ENCODE measurements at regions not wholly inside any gene's neighbourhood (a gene's known extent, or its start where the extent isn't known, plus 50 kb on each side); places are given as distances from the start of the nearest gene placed in this dataset.

- in situ Hi-C loops (cut with HindIII; ENCODE audit: low pct_ligation_motif_present, low sequenced_read_pairs), result no loop called here
- no peaks in the 10 kb centered on the region for H3K36me3 ChIP-seq (replicated peaks)
- DNase-seq, result no peak
- TF ChIP-seq CTCF (IDR thresholded peaks at IDR 0.05; ENCODE audit: low read depth, low read length, missing control alignments), result no peak
- H3K27ac ChIP-seq, result no peak overlapping the region
- H3K4me3 ChIP-seq (ENCODE audit: low read depth, low read length), result no peak overlapping the region
- no peaks in the 10 kb centered on the region for H3K27me3 ChIP-seq (replicated peaks)
Measured at GRCh38 chr15:96440978-96441377, 110.5 kb downstream of the NR2F2 start.

- Histone ChIP-seq H3K27me3 (replicated peaks) (no peaks in the 10 kb centered on the region), H3K4me3 (ENCODE audit: low read depth, low read length) (no peak overlapping the region), H3K36me3 (replicated peaks) (no peaks in the 10 kb centered on the region), H3K27ac (no peak overlapping the region)
- in situ Hi-C loops (cut with HindIII; ENCODE audit: low pct_ligation_motif_present, low sequenced_read_pairs), result no loop called here
- DNase-seq, result no peak
- TF ChIP-seq CTCF (IDR thresholded peaks at IDR 0.05; ENCODE audit: low read depth, low read length, missing control alignments), result no peak
Measured at GRCh38 chr15:96442076-96442475, 111.6 kb downstream of the NR2F2 start.

GRCh38 chr15:96444865-96445264 lies 114.4 kb downstream of the NR2F2 start:
- TF ChIP-seq CTCF (IDR thresholded peaks at IDR 0.05; ENCODE audit: low read depth, low read length, missing control alignments), result no peak
- in situ Hi-C loops (cut with HindIII; ENCODE audit: low pct_ligation_motif_present, low sequenced_read_pairs), result no loop called here
- no peak overlapping the region for H3K4me3 ChIP-seq (ENCODE audit: low read depth, low read length)

GRCh38 chr15:96448923-96449322 lies 118.4 kb downstream of the NR2F2 start:
- DNase-seq, result no peak
- in situ Hi-C loops (cut with HindIII; ENCODE audit: low pct_ligation_motif_present, low sequenced_read_pairs), result no loop called here
- Histone ChIP-seq H3K4me3 (ENCODE audit: low read depth, low read length) (no peak overlapping the region), H3K27ac (no peak overlapping the region), H3K27me3 (replicated peaks) (no peaks in the 10 kb centered on the region), H3K36me3 (replicated peaks) (no peaks in the 10 kb centered on the region)
- TF ChIP-seq CTCF (IDR thresholded peaks at IDR 0.05; ENCODE audit: low read depth, low read length, missing control alignments), result no peak

More at GRCh38 chr15:96444865-96445264, 114.4 kb downstream of the NR2F2 start:
- no peaks in the 10 kb centered on the region for H3K36me3 ChIP-seq (replicated peaks)
- no peak overlapping the region for H3K27ac ChIP-seq
- DNase-seq, result no peak
- no peaks in the 10 kb centered on the region for H3K27me3 ChIP-seq (replicated peaks)

GRCh38 chr15:96457841-96458240 lies 127.3 kb downstream of the NR2F2 start:
- Histone ChIP-seq H3K27ac (no peak overlapping the region), H3K4me3 (ENCODE audit: low read depth, low read length) (no peak overlapping the region), H3K27me3 (replicated peaks) (no peaks in the 10 kb centered on the region), H3K36me3 (replicated peaks) (no peaks in the 10 kb centered on the region)
- DNase-seq, result no peak
- TF ChIP-seq CTCF (IDR thresholded peaks at IDR 0.05; ENCODE audit: low read depth, low read length, missing control alignments), result no peak
- in situ Hi-C loops (cut with HindIII; ENCODE audit: low pct_ligation_motif_present, low sequenced_read_pairs), result no loop called here

GRCh38 chr15:96460106-96460505 lies 129.6 kb downstream of the NR2F2 start:
- no peak for DNase-seq
- Histone ChIP-seq H3K27ac (no peak overlapping the region), H3K4me3 (ENCODE audit: low read depth, low read length) (no peak overlapping the region), H3K27me3 (replicated peaks) (no peaks in the 10 kb centered on the region), H3K36me3 (replicated peaks) (no peaks in the 10 kb centered on the region)
- in situ Hi-C loops (cut with HindIII; ENCODE audit: low pct_ligation_motif_present, low sequenced_read_pairs), result no loop called here
- TF ChIP-seq CTCF (IDR thresholded peaks at IDR 0.05; ENCODE audit: low read depth, low read length, missing control alignments), result no peak

Measured in brain microvascular endothelial cell (primary cell).